Smooth muscle cell (in vitro differentiated cells): ENCODE measurements at regions not wholly inside any gene's neighbourhood (a gene's known extent, or its start where the extent isn't known, plus 50 kb on each side); places are given as distances from the start of the nearest gene placed in this dataset.

Experiments used
- DNase-seq: peaks from one replicate; lab custom pipeline; 2025; ENCODE audit not compliant: unreplicated experiment; lab: John Stamatoyannopoulos, UW
- H2AFZ ChIP-seq: fragments of 200-600 bp; sonication (generic); 2 replicates; pipeline ENCODE4 v1.6.0; 2016; ENCODE audit warnings: antibody characterized with exemption, low read depth, mild to moderate bottlenecking
- H3F3A ChIP-seq: fragments of 200-600 bp; sonication (generic); 2 replicates; pipeline ENCODE4 v1.6.0; 2017; ENCODE audit warnings: antibody characterized with exemption, low read depth
- H3K27ac ChIP-seq: fragments of 200-600 bp; sonication (generic); 2 replicates; pipeline ENCODE4 v1.5.1; 2016; ENCODE audit warnings: low read depth, mild to moderate bottlenecking
- H3K27me3 ChIP-seq: fragments of 200-600 bp; sonication (generic); 2 replicates; pipeline ENCODE4 v1.6.1; 2016; ENCODE audit warnings: low read depth, mild to moderate bottlenecking
- H3K36me3 ChIP-seq: fragments of 200-600 bp; sonication (generic); 2 replicates; pipeline ENCODE4 v1.5.1; 2016; ENCODE audit warnings: low read depth
- H3K4me1 ChIP-seq: fragments of 200-600 bp; sonication (generic); 2 replicates; pipeline ENCODE4 v1.5.1; 2016; ENCODE audit warnings: low read depth
- H3K4me2 ChIP-seq: fragments of 200-600 bp; sonication (generic); 2 replicates; pipeline ENCODE4 v1.6.0; 2016; ENCODE audit warnings: mild to moderate bottlenecking
- H3K4me3 ChIP-seq: fragments of 200-600 bp; sonication (generic); 2 replicates; pipeline ENCODE4 v1.5.1; 2016; ENCODE audit warnings: mild to moderate bottlenecking
- H3K79me2 ChIP-seq: fragments of 200-600 bp; sonication (generic); 2 replicates; pipeline ENCODE4 v1.6.0; 2016; ENCODE audit warnings: low read depth, mild to moderate bottlenecking
- H3K9ac ChIP-seq: fragments of 200-600 bp; sonication (generic); 2 replicates; pipeline ENCODE4 v1.6.0; 2016; ENCODE audit warnings: low read depth
- H3K9me3 ChIP-seq: fragments of 200-600 bp; sonication (generic); replicated peaks from 2 replicates; pipeline ENCODE4 v1.5.1; 2016; ENCODE audit warnings: low read depth
- H4K20me1 ChIP-seq: fragments of 200-600 bp; sonication (generic); 2 replicates; pipeline ENCODE4 v1.6.0; 2016; ENCODE audit warnings: low read depth
- CTCF ChIP-seq: fragments of 200-600 bp; sonication (generic); IDR thresholded peaks from 2 replicates; pipeline ENCODE4 v1.5.1; 2017; ENCODE audit warnings: borderline replicate concordance, mild to moderate bottlenecking, antibody characterized with exemption; ENCODE audit not compliant: insufficient read depth, poor library complexity, severe bottlenecking
- WGBS: methylation state at CpG from one replicate; pipeline ENCODE4 v1.1.7; 2016; ENCODE audit warnings: low lambda C conversion rate; 5-methylcytosine and 5-hydroxymethylcytosine counted together

GRCh38 chr2:133819906-133820305, 251.6 kb upstream of the NCKAP5 start:
- no peaks in the 10 kb centered on the region for H3K36me3 ChIP-seq
- H3K4me3 ChIP-seq = no peak overlapping the region
- no peak overlapping the region for H3K4me2 ChIP-seq
- H2AFZ ChIP-seq = no peak overlapping the region
- DNase-seq = no peak
- H3K9ac ChIP-seq = no peak overlapping the region
- peaks cover 7% of the 10 kb centered on the region for H3K4me1 ChIP-seq
- no peaks in the 10 kb centered on the region for H3K79me2 ChIP-seq
- H4K20me1 ChIP-seq = no peaks in the 10 kb centered on the region
- no peak overlapping the region for H3K27ac ChIP-seq
- TF ChIP-seq CTCF = no peak
- H3K27me3 ChIP-seq = no peaks in the 10 kb centered on the region
- WGBS = 92% methylated on average over 4 of the region's 4 CpGs
- no peaks in the 10 kb centered on the region for H3F3A ChIP-seq
- H3K9me3 ChIP-seq = no peaks in the 10 kb centered on the region

- no peak overlapping the region for H3K27ac ChIP-seq
- peaks cover 7% of the 10 kb centered on the region for H3K4me1 ChIP-seq
- H3K9me3 ChIP-seq = no peaks in the 10 kb centered on the region
- no peaks in the 10 kb centered on the region for H3F3A ChIP-seq
- H3K79me2 ChIP-seq = no peaks in the 10 kb centered on the region
- no peak overlapping the region for H3K4me2 ChIP-seq
- no peaks in the 10 kb centered on the region for H3K27me3 ChIP-seq
- H3K36me3 ChIP-seq = no peaks in the 10 kb centered on the region
- no peaks in the 10 kb centered on the region for H4K20me1 ChIP-seq
- WGBS = 82% methylated on average over 3 of the region's 3 CpGs
- TF ChIP-seq CTCF = no peak
- H3K9ac ChIP-seq = no peak overlapping the region
- no peak overlapping the region for H3K4me3 ChIP-seq
- H2AFZ ChIP-seq = no peak overlapping the region
- no peak for DNase-seq
Measured at GRCh38 chr2:133821107-133821760, 253.0 kb upstream of the NCKAP5 start.

- no peaks in the 10 kb centered on the region for H3K79me2 ChIP-seq
- no peaks in the 10 kb centered on the region for H3K36me3 ChIP-seq
- H3K9ac ChIP-seq = no peak overlapping the region
- no peak for TF ChIP-seq CTCF
- H3K9me3 ChIP-seq = no peaks in the 10 kb centered on the region
- H2AFZ ChIP-seq = no peak overlapping the region
- no peak overlapping the region for H3K4me3 ChIP-seq
- peaks cover 3% of the 10 kb centered on the region for H3K4me1 ChIP-seq
- H3F3A ChIP-seq = no peaks in the 10 kb centered on the region
- H4K20me1 ChIP-seq = no peaks in the 10 kb centered on the region
- peaks cover 4% of the 10 kb centered on the region for H3K27me3 ChIP-seq
- WGBS = 95% methylated on average over 10 of the region's 10 CpGs
- H3K27ac ChIP-seq = no peak overlapping the region
- no peak overlapping the region for H3K4me2 ChIP-seq
- DNase-seq = no peak
Measured at GRCh38 chr2:133822517-133823225, 254.4 kb upstream of the NCKAP5 start.

GRCh38 chr2:133823226-133823550, 254.9 kb upstream of the NCKAP5 start:
- Histone ChIP-seq H3K4me2 (no peak overlapping the region), H3K36me3 (no peaks in the 10 kb centered on the region), H2AFZ (no peak overlapping the region), H3K4me1 (no peaks in the 10 kb centered on the region), H3K27ac (no peak overlapping the region), H4K20me1 (no peaks in the 10 kb centered on the region), H3K27me3 (peaks cover 9% of the 10 kb centered on the region), H3F3A (no peaks in the 10 kb centered on the region), H3K9me3 (no peaks in the 10 kb centered on the region), H3K4me3 (no peak overlapping the region), H3K79me2 (no peaks in the 10 kb centered on the region), H3K9ac (no peak overlapping the region)
- 95% methylated on average over 3 of the region's 3 CpGs for WGBS
- no peak for TF ChIP-seq CTCF
- no peak for DNase-seq
